ENCODE measurements at regions not wholly inside any gene's neighbourhood (a gene's known extent, or its start where the extent isn't known, plus 50 kb on each side); places are given as distances from the start of the nearest gene placed in this dataset.
"Not testable (repeated sequence)": the region's sequence is repeated elsewhere in the genome, so short reads cannot be mapped to it uniquely, and the experiment has no call there.

DNA sequence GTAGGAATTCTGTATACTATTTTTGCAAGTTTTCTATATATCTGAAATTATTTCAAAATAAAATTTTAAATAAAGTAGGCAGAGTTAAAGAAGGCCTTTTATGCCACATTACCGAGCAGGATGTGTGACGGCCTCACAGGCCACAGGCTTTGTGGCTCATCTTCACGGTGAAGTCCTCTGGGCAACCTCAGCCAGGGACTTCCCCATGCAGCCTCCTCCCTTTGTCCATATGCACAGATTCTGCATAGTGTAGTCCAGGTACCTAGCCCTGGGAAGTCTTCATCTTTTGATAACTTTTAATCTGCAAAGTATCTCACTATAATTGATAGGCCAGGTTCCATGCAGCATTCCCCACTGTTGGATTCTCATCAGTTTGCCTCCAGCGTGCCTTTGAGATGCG is 62.8 kb downstream of the ARHGAP11B start:
- not testable (repeated sequence) for H2BK12ac ChIP-seq (ENCODE audit: low read length in 2 of 2); H3K36me3 ChIP-seq (ENCODE audit: control insufficient read depth in 1 of 2, insufficient read depth in 2 of 2, low read depth in 1 of 2, low read length in 2 of 2); H2AK5ac ChIP-seq (ENCODE audit: low read length, severe bottlenecking); H3K18ac ChIP-seq (ENCODE audit: low read depth in 1 of 2, low read length in 2 of 2); H3K4me2 ChIP-seq (ENCODE audit: low read length, poor library complexity, severe bottlenecking); H3K4ac ChIP-seq (ENCODE audit: low read depth in 1 of 2, low read length in 2 of 2); H2BK15ac ChIP-seq (ENCODE audit: low read depth, poor library complexity, severe bottlenecking); H3K27ac ChIP-seq (ENCODE audit: low read length, poor library complexity, severe bottlenecking); H4K91ac ChIP-seq (ENCODE audit: low read length); H2AFZ ChIP-seq (ENCODE audit: low read depth, low read length); H3K4me3 ChIP-seq (ENCODE audit: insufficient read depth in 1 of 2, low read depth in 1 of 2, low read length in 2 of 2); H2BK5ac ChIP-seq (ENCODE audit: low read depth, low read length, poor library complexity, severe bottlenecking); H3K79me1 ChIP-seq (replicated peaks; ENCODE audit: low read length, poor library complexity, severe bottlenecking); H3K9me3 ChIP-seq (ENCODE audit: control insufficient read depth, low read length); H3K14ac ChIP-seq (ENCODE audit: low read length in 2 of 2); H3K27me3 ChIP-seq (ENCODE audit: control insufficient read depth in 1 of 2, insufficient read depth in 1 of 2, low read length in 2 of 2); H2BK120ac ChIP-seq (ENCODE audit: low read depth, low read length); H4K8ac ChIP-seq (ENCODE audit: low read length); H3K23ac ChIP-seq (ENCODE audit: low read length in 2 of 2); DNase-seq; H3K9ac ChIP-seq (ENCODE audit: low read length); H3K4me1 ChIP-seq (ENCODE audit: control insufficient read depth, insufficient read depth, low read depth, low read length)
- WGBS: 95% methylated on average over 3 of the region's 5 CpGs

DNA sequence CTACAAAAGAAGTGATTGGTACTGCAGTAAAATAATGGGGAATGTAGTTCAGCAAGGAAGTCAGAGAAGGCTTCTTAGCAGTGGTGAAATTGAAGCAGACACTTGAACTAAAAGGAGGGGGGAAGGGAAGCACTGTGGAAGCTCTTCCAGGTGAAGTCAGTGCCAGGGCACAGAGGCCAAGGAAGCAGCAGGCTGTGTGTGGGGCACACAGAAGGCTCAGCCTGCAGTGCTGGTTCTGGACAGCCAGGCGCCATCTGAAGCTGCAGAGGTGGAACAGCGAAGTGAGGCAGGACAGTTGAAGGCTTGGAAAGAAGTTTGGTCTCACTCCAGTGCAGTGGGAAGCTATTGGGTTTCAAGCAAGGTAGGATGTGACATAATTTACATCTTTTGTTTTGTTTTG is 64.2 kb downstream of the ARHGAP11B start:
- H2BK12ac ChIP-seq (ENCODE audit: low read length in 2 of 2); H2BK120ac ChIP-seq (ENCODE audit: low read depth, low read length); H3K4me1 ChIP-seq (ENCODE audit: control insufficient read depth, insufficient read depth, low read depth, low read length); H3K4me3 ChIP-seq (ENCODE audit: insufficient read depth in 1 of 2, low read depth in 1 of 2, low read length in 2 of 2); H3K36me3 ChIP-seq (ENCODE audit: control insufficient read depth in 1 of 2, insufficient read depth in 2 of 2, low read depth in 1 of 2, low read length in 2 of 2); H3K9ac ChIP-seq (ENCODE audit: low read length); H3K4ac ChIP-seq (ENCODE audit: low read depth in 1 of 2, low read length in 2 of 2); DNase-seq; H3K4me2 ChIP-seq (ENCODE audit: low read length, poor library complexity, severe bottlenecking); H3K14ac ChIP-seq (ENCODE audit: low read length in 2 of 2); H3K9me3 ChIP-seq (ENCODE audit: control insufficient read depth, low read length); H2BK5ac ChIP-seq (ENCODE audit: low read depth, low read length, poor library complexity, severe bottlenecking); H2AFZ ChIP-seq (ENCODE audit: low read depth, low read length); H3K23ac ChIP-seq (ENCODE audit: low read length in 2 of 2); H4K91ac ChIP-seq (ENCODE audit: low read length); H3K27me3 ChIP-seq (ENCODE audit: control insufficient read depth in 1 of 2, insufficient read depth in 1 of 2, low read length in 2 of 2); H2BK15ac ChIP-seq (ENCODE audit: low read depth, poor library complexity, severe bottlenecking); H3K18ac ChIP-seq (ENCODE audit: low read depth in 1 of 2, low read length in 2 of 2); H3K79me1 ChIP-seq (replicated peaks; ENCODE audit: low read length, poor library complexity, severe bottlenecking); H4K8ac ChIP-seq (ENCODE audit: low read length); H3K27ac ChIP-seq (ENCODE audit: low read length, poor library complexity, severe bottlenecking); H2AK5ac ChIP-seq (ENCODE audit: low read length, severe bottlenecking): not testable (repeated sequence)
- WGBS: no CpG with 5 or more reads among the region's 2 CpGs

GRCh38 chr15:30695811-30696210 is 69.9 kb downstream of the ARHGAP11B start:
- H3K79me1 ChIP-seq (replicated peaks; ENCODE audit: low read length, poor library complexity, severe bottlenecking); H3K9ac ChIP-seq (ENCODE audit: low read length); H2BK5ac ChIP-seq (ENCODE audit: low read depth, low read length, poor library complexity, severe bottlenecking); H3K9me3 ChIP-seq (ENCODE audit: control insufficient read depth, low read length); H2AK5ac ChIP-seq (ENCODE audit: low read length, severe bottlenecking); H3K23ac ChIP-seq (ENCODE audit: low read length in 2 of 2); H3K36me3 ChIP-seq (ENCODE audit: control insufficient read depth in 1 of 2, insufficient read depth in 2 of 2, low read depth in 1 of 2, low read length in 2 of 2); H4K8ac ChIP-seq (ENCODE audit: low read length); H4K91ac ChIP-seq (ENCODE audit: low read length); H3K27ac ChIP-seq (ENCODE audit: low read length, poor library complexity, severe bottlenecking); H3K4ac ChIP-seq (ENCODE audit: low read depth in 1 of 2, low read length in 2 of 2); DNase-seq; H3K18ac ChIP-seq (ENCODE audit: low read depth in 1 of 2, low read length in 2 of 2); H3K4me2 ChIP-seq (ENCODE audit: low read length, poor library complexity, severe bottlenecking); H2AFZ ChIP-seq (ENCODE audit: low read depth, low read length); H3K27me3 ChIP-seq (ENCODE audit: control insufficient read depth in 1 of 2, insufficient read depth in 1 of 2, low read length in 2 of 2); H3K4me1 ChIP-seq (ENCODE audit: control insufficient read depth, insufficient read depth, low read depth, low read length); H2BK15ac ChIP-seq (ENCODE audit: low read depth, poor library complexity, severe bottlenecking); H2BK120ac ChIP-seq (ENCODE audit: low read depth, low read length); H3K4me3 ChIP-seq (ENCODE audit: insufficient read depth in 1 of 2, low read depth in 1 of 2, low read length in 2 of 2); H2BK12ac ChIP-seq (ENCODE audit: low read length in 2 of 2); H3K14ac ChIP-seq (ENCODE audit: low read length in 2 of 2): not testable (repeated sequence)
- no CpG with 5 or more reads among the region's 3 CpGs for WGBS

GRCh38 chr15:30696439-30697314 is 70.7 kb downstream of the ARHGAP11B start:
- not testable (repeated sequence) for H3K4me2 ChIP-seq (ENCODE audit: low read length, poor library complexity, severe bottlenecking); H3K4me3 ChIP-seq (ENCODE audit: insufficient read depth in 1 of 2, low read depth in 1 of 2, low read length in 2 of 2); H3K4me1 ChIP-seq (ENCODE audit: control insufficient read depth, insufficient read depth, low read depth, low read length); H3K9me3 ChIP-seq (ENCODE audit: control insufficient read depth, low read length); H4K8ac ChIP-seq (ENCODE audit: low read length); H3K27me3 ChIP-seq (ENCODE audit: control insufficient read depth in 1 of 2, insufficient read depth in 1 of 2, low read length in 2 of 2); H2AK5ac ChIP-seq (ENCODE audit: low read length, severe bottlenecking); H2AFZ ChIP-seq (ENCODE audit: low read depth, low read length); H3K4ac ChIP-seq (ENCODE audit: low read depth in 1 of 2, low read length in 2 of 2); H2BK12ac ChIP-seq (ENCODE audit: low read length in 2 of 2); H2BK15ac ChIP-seq (ENCODE audit: low read depth, poor library complexity, severe bottlenecking); H2BK120ac ChIP-seq (ENCODE audit: low read depth, low read length); H2BK5ac ChIP-seq (ENCODE audit: low read depth, low read length, poor library complexity, severe bottlenecking); DNase-seq; H3K18ac ChIP-seq (ENCODE audit: low read depth in 1 of 2, low read length in 2 of 2); H3K79me1 ChIP-seq (replicated peaks; ENCODE audit: low read length, poor library complexity, severe bottlenecking); H3K14ac ChIP-seq (ENCODE audit: low read length in 2 of 2); H3K36me3 ChIP-seq (ENCODE audit: control insufficient read depth in 1 of 2, insufficient read depth in 2 of 2, low read depth in 1 of 2, low read length in 2 of 2); H3K23ac ChIP-seq (ENCODE audit: low read length in 2 of 2); H3K9ac ChIP-seq (ENCODE audit: low read length); H3K27ac ChIP-seq (ENCODE audit: low read length, poor library complexity, severe bottlenecking); H4K91ac ChIP-seq (ENCODE audit: low read length)
- WGBS: 73% methylated on average over 2 of the region's 15 CpGs
